GM12872 (cell line): ENCODE measurements at regions not wholly inside any gene's neighbourhood (a gene's known extent, or its start where the extent isn't known, plus 50 kb on each side); places are given as distances from the start of the nearest gene placed in this dataset.

ENCODE experiments used
- TF ChIP-seq, protein P1 (sequence below): IDR thresholded peaks from 3 replicates; pipeline ENCODE4 v1.5.1; 2011; ENCODE audit warnings: low read depth, mild to moderate bottlenecking, low read length, moderate library complexity; ENCODE audit not compliant: insufficient read depth

DNA sequence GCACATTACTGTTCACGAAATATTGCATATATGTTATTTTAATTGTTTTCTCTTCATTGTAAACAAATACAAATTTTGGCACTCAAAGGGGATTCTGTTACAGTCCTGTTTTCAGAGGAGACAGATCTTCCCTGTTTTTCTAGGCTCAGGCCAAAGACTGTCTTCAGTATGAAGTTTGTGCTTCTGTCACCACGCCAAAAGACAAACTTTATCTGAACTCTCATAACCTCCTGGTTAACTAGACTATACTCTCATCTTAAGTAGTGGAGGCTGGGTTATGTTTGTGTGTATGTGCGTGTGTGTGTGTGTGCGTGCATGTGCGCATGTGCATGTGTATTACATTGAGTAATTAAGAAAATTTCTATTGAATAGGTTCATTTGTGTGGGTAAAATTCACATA is 676.8 kb upstream of the HS3ST1 start:
- TF ChIP-seq, protein P1, sequence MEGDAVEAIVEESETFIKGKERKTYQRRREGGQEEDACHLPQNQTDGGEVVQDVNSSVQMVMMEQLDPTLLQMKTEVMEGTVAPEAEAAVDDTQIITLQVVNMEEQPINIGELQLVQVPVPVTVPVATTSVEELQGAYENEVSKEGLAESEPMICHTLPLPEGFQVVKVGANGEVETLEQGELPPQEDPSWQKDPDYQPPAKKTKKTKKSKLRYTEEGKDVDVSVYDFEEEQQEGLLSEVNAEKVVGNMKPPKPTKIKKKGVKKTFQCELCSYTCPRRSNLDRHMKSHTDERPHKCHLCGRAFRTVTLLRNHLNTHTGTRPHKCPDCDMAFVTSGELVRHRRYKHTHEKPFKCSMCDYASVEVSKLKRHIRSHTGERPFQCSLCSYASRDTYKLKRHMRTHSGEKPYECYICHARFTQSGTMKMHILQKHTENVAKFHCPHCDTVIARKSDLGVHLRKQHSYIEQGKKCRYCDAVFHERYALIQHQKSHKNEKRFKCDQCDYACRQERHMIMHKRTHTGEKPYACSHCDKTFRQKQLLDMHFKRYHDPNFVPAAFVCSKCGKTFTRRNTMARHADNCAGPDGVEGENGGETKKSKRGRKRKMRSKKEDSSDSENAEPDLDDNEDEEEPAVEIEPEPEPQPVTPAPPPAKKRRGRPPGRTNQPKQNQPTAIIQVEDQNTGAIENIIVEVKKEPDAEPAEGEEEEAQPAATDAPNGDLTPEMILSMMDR: no peak

DNA sequence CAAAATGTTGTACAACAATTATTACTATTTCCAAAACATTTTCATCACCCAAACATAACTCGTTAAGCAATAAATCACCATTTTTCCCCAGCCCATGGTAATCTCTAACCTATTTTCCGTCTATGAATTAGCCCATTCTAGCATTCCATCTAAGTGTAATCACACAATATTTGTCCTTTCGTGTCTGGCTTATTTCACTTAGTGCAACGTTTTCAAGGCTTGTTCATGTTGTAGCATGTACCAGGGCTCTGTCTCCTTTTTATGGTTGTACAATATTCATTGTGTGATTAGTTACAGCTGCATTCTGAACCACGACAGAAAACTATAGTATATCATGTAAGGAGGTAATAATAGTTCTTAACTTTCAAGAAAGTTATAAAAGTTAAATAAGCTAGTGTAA is 656.0 kb upstream of the HS3ST1 start:
- TF ChIP-seq, protein P1: no peak

DNA sequence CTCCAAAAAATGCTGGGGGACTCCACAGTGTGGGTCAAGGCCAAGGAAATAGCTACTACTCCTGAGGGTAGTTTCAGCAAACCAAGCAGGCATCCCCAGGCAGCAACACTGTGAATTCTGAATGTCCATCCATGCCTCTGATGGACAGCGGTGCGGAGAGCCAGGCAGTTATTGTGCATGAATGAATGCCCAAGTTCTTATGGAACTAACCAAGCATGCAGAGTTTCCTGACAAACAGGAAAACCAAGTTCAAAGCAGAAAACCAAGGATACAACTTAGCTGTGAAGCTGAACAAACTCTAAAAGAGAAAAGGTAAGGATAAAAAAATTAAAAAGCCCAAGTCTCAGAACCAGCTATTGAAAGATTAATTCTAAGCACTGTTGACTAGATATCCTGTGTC is 642.6 kb upstream of the HS3ST1 start:
- TF ChIP-seq, protein P1: no peak

DNA sequence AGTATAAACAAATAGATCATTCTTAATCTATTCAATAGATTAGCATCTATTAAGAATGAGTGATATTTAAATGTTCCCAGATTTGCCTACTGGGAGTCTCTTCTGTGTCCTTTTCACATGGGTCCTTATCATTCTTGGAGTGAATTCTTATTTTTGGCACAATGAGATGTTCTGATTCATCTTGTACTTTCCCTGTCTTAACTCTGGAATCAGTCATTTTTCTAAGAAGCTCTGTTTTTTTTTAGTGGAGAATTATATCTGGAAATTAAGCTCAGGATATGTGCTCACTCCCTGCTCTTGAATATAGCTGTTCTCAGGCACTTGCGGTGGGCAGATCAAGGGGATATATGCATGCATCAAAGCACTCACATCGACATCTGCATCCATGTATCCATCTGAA is 625.3 kb upstream of the HS3ST1 start:
- TF ChIP-seq, protein P1: no peak

DNA sequence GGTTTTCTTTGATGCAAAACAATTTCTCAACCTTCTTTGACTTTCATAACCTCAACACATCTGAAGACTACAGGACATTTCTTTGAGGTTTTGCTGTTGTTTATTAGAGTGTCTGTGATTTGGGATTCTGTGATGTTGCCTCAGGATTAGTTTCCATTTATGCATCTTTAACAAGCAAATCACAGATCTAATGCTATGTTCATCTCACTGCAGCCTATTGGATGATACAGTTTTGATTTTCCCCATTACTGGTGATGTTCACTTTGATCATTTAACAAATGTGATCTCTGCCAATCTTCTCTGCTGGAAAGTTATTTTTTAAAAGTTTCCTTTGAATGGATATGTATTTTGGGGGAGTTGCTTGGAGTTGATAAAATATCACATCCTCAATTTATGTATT is 624.9 kb upstream of the HS3ST1 start:
- TF ChIP-seq, protein P1: no peak

DNA sequence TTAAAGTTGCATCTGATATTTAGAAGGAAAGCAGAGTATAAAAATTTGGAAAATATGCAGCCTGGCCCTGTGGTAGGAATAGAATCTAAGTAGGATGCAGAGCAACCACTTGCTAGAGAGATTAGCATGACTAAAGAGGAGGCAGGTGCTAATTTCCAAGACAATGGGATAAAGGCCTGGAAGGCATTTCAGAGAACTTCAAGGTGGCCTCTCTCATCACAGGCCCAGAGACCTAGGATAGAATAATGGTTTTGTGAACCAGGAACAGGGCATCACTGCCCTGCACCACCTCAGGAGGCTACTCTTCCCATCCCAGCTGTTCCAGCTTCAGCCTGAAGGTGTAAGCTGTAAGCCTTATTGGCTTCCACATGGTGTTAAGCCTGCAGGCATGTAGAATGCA is 621.7 kb upstream of the HS3ST1 start:
- TF ChIP-seq, protein P1: no peak

DNA sequence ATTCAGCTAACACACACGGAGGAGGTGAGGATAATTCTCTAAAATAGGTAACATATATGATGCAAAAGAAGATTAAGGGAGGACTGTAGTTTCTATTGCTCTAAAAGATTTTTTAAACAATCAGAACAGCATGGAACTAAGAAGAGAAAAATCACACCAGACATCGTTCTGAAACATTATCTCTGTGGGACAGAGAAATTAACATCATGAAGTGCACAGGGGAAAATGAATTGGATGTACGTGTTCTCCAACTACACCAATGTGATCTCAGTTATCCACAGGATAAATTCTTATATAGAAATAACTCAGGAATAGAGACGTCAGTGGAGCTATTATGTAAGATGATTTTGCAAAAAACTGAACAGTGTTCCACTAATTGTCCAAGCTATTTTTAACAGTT is 614.1 kb upstream of the HS3ST1 start:
- TF ChIP-seq, protein P1: no peak

DNA sequence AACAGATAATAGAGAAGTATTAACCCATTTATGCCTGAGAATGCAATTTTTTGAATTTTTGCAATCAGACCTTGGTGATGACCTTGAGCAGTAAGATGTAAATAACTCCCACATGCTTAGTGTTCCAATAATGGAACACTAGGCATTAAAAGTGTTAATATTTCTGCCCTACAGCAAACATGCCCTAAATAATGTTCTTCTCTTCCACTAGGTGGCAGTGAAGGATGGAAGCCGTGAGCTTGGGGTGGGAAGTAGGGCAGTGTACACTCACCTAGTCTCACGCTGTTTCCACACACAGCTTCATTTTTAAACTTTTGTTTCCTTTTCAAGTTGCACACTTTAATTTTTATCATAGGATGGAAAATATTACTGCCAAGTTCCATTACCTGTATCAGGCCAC is 613.1 kb upstream of the HS3ST1 start:
- TF ChIP-seq, protein P1: no peak
